ENCODE measurements at regions not wholly inside any gene's neighbourhood (a gene's known extent, or its start where the extent isn't known, plus 50 kb on each side); places are given as distances from the start of the nearest gene placed in this dataset.

GRCh38 chr7:79540592-79540991 lies 87.1 kb upstream of the MAGI2 start:
- TF ChIP-seq CTCF (IDR thresholded peaks at IDR 0.05) (no peak), POLR2A (IDR thresholded peaks at IDR 0.05) (no peak)
